HG03354 (cell line): ENCODE measurements at regions not wholly inside any gene's neighbourhood (a gene's known extent, or its start where the extent isn't known, plus 50 kb on each side); places are given as distances from the start of the nearest gene placed in this dataset.
"Not testable (repeated sequence)": the region's sequence is repeated elsewhere in the genome, so short reads cannot be mapped to it uniquely, and the experiment has no call there.

Experiments used
- ATAC-seq: cut with Tn5 transposase; IDR thresholded peaks from one replicate; pipeline ENCODE4 v1.9.1; 2021; ENCODE audit warnings: mild to moderate bottlenecking; ENCODE audit not compliant: unreplicated experiment, poor library complexity, severe bottlenecking

GRCh38 chr2:39487398-39488250 lies 50.5 kb upstream of the MAP4K3 start:
- no peak for ATAC-seq

- ATAC-seq: no peak
Measured at GRCh38 chr2:39488450-39488849, 51.4 kb upstream of the MAP4K3 start.

DNA sequence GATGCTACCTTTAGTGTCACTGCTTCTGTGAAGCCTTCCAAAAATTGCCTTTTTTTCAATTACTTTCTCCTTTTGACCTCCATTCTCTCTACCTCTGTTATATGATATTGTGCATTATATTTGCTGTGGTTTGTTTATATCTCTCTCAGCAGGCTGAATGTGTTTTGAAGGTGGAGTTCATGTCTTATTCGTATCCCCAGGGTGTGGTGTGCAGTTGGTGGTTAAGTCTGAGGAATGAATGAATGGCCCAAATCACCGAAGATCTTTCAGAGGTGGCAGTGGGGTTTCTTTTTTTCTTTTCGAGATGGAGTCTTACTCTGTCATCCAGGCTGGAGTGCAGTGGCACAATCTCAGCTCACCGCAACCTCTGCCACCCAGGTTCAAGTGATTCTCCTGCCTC lies 53.5 kb upstream of the MAP4K3 start:
- ATAC-seq: no peak

GRCh38 chr2:39491653-39492052 lies 54.6 kb upstream of the MAP4K3 start:
- ATAC-seq: peak; percentile 19

DNA sequence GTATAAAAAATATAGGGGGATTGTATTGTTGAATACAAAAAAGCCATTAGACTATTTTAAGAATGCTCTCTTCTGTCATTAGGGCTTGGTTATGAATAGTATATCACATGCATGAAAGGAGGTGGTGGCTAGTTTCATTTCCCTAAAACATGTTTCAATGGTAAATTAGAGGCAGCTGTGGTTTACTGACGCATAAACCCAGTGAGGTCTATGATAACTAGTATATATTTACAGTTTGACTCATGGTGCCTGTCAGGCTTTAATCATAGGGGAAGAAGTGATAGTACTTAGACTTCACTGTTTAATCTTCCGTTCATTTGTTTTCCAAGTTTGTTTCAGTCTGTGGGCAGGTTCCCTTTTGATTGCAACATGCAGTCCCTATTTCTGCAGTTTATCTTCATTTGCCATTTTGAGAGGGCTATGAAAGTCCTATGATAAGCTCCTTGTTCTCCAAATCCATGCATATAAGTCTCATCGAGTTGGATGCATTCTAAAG lies 55.1 kb upstream of the MAP4K3 start:
- peak; percentile 99 for ATAC-seq

- ATAC-seq: no peak
Measured at GRCh38 chr2:39492716-39493115, 55.6 kb upstream of the MAP4K3 start.

DNA sequence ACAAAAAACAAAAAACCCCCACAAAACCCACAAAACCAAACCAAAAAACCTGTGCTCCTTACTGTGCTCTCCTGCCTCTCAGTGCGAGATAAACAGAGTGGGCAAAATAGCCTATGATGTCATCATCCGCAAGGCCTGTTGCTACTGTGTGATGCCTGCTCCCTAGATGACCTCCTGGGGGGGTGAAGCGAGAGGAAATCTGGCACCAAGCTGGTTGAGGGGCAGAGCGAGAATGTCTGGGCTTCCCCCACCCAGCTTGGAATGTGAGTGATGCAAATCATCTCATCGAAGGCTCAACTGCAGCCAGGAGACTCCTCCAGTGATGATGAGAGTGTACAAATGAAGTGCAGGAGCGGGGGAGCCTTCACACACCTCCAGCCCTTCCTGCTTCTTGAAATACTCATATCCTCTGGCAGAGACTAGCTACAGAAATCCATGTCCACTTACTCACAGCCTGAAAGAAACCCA lies 57.7 kb upstream of the MAP4K3 start:
- peak; percentile 44 for ATAC-seq

GRCh38 chr2:39497082-39497801 lies 60.2 kb upstream of the MAP4K3 start:
- no peak for ATAC-seq

DNA sequence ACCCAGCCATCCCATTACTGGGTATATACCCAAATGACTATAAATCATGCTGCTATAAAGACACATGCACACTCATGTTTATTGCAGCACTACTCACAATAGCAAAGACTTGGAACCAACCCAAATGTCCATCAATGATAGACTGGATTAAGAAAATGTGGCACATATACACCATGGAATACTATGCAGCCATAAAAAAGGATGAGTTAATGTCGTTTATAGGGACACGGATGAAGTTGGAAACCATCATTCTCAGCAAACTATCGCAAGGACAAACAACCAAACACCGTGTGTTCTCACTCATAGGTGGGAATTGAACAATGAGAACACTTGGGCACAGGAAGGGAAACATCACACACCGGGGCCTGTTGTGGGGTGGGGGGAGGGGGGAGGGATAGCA lies 61.1 kb upstream of the MAP4K3 start:
- not testable (repeated sequence) for ATAC-seq

DNA sequence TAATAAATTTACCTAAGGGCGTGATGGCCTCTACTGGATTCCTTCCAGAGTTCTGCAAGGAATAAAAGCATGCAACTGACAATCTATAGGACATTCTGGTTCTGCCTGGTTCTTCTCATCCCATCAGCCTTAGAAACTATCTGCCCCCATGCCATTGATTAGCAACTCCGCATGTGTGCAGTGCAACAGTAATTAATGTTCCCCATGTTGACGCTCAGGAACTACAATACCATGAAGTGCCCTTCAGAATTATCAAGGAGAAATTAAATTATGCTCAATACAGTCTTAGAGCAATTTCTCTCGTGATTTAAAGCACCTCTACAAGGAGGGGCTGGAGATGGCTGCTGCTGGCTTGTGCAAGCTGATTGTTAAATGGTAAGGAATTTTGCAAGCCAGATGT lies 61.7 kb upstream of the MAP4K3 start:
- ATAC-seq: no peak

GRCh38 chr2:39499336-39499735 lies 62.3 kb upstream of the MAP4K3 start:
- no peak for ATAC-seq

DNA sequence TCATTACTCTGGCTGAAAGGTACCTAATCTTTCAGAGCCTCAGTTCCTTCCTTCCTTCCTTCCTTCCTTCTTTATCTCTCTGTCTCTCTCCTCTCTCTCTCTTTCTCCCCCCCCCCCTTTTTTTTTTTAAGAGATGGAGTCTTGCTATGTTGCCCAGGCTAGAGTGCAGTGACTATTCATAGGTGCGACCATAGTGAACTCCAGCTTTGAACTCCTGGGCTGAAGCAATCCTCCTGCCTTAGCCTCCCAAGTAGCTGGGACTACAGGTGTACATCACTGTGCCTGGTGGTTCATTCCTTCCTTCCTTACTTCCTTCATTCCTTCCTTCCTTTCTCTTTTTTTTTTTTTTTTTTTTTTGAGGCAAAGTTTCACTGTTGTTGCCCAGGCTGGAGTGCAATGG lies 64.3 kb upstream of the MAP4K3 start:
- no peak for ATAC-seq

- ATAC-seq: no peak
Measured at GRCh38 chr2:39503277-39503676, 66.2 kb upstream of the MAP4K3 start.

- no peak for ATAC-seq
Measured at GRCh38 chr2:39504790-39505335, 67.8 kb upstream of the MAP4K3 start.

- ATAC-seq: peak; percentile 86
Measured at GRCh38 chr2:39506215-39506614, 69.1 kb upstream of the MAP4K3 start.

DNA sequence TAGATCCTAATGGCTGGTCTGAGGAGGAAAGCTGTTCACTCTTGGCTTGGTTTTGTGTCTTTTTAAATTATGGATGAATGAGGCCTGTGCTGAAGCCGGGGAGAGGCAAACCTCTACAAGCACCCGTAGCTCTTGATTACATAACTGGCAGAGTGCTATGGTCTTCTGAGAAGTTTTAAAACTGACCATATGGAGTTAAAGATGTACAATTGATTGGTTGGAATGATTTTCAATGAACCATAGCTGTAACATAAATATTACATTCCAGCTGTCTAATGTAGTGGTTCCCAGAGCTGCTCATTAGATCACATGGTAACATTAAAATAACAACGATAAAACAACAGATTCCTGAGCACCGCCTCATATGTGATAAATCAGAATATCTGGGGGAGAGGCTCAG lies 71.1 kb upstream of the MAP4K3 start:
- no peak for ATAC-seq

- no peak for ATAC-seq
Measured at GRCh38 chr2:39510140-39510539, 73.1 kb upstream of the MAP4K3 start.

- ATAC-seq: no peak
Measured at GRCh38 chr2:39511219-39511604, 74.1 kb upstream of the MAP4K3 start.

DNA sequence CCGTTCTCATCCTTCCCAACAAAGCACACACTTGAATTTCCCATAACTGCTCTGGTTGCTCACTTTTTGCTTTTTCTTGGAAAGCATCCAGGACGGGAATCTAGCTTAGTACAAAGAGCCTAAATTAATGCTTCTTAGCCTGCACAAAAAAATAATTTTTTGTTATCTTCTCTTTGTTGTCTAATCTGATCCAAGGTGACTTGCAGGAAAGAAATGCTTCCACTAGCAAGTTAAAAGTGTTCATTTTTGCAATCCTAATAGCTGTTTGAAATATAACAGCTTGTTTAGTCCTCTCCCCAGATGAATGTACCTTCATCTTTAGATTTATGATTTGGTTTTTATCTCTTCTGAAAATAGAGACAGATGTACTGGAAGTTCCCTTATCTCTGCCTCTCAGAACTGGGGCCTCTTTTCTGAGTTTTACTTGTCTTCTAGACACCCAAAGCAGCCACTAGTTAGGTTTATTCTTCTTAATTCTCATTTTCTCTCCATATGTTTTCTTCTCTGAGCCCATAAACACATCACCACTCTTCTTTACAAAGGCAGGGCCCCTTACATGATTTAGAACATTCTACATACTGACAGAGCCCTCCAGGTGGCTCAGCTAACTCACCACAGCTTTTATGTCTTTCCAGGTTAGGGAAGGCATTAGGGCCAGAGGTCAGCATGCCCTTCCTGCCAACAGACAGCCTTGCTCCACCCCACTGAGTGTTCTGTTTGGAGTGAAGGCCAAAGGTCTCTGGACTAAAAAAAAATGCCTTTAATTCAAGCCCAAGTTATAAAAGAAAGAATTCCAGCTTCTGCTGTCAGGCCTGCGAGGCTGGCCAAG lies 74.7 kb upstream of the MAP4K3 start:
- no peak for ATAC-seq

DNA sequence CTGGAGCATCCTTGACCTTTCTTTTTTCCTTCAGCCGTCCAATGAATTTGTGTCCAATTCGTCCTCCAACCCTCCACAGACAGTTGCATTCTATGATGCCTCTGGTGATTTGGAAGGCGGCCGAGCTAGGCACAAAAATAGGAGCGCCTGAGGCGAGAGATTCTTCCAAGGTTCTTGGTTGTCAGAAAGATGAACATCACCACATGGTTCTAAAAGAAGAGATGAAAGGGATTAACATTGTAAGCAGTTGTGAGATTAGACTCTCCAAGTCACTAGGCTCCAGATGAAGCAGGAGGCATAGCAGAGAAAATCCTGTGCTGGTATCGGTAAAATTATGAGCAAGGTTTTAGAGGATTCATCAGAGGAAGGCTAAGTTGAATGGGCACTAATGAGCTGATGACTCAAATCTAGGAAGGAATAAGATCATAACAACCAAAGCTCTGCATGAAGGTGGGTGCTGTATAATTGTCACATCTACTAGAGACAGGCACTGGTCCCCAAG lies 75.4 kb upstream of the MAP4K3 start:
- no peak for ATAC-seq
